Activated naive CD8-positive, alpha-beta T cell (primary cell): ENCODE measurements at regions not wholly inside any gene's neighbourhood (a gene's known extent, or its start where the extent isn't known, plus 50 kb on each side); places are given as distances from the start of the nearest gene placed in this dataset.

ENCODE experiments used
- H3K27ac Mint-ChIP-seq: one replicate; pipeline ENCODE4 v1.8.0; 2021; ENCODE audit warnings: mixed read lengths
- H3K27me3 Mint-ChIP-seq: one replicate; pipeline ENCODE4 v1.8.0; 2021; ENCODE audit warnings: mixed read lengths
- H3K36me3 Mint-ChIP-seq: one replicate; pipeline ENCODE4 v1.8.0; 2021; ENCODE audit warnings: mixed read lengths
- H3K4me1 Mint-ChIP-seq: one replicate; pipeline ENCODE4 v1.8.0; 2021; ENCODE audit warnings: low read depth, mixed read lengths
- H3K4me3 Mint-ChIP-seq: one replicate; pipeline ENCODE4 v1.8.0; 2021; ENCODE audit warnings: mild to moderate bottlenecking, mixed read lengths
- H3K9me3 Mint-ChIP-seq: one replicate; pipeline ENCODE4 v1.8.0; 2021; ENCODE audit warnings: low read depth, mixed read lengths

DNA sequence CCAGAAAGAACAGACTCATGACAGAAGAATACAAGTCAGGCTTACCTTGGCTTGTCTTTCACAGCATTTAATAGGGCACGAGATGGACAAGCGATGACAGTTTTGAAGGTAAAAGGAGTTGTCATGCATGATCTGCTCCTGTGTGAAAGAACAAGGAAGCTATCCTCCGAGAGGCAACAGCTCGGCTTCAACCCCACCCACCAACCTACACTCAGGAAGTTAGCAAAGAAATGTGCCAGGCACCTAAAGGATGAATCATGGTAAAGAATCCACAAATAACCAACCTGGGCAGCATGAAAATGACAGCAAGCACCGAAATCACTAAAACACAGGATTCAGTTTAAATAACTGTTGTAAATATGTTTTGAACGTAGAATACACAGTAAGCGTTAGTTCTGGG lies 700.2 kb downstream of the TYW1 start:
- no peak overlapping the region for H3K4me3 Mint-ChIP-seq
- H3K9me3 Mint-ChIP-seq: peaks cover 5% of the 10 kb centered on the region
- H3K36me3 Mint-ChIP-seq: no peaks in the 10 kb centered on the region
- no peaks in the 10 kb centered on the region for H3K27me3 Mint-ChIP-seq
- no peak overlapping the region for H3K27ac Mint-ChIP-seq
- H3K4me1 Mint-ChIP-seq: no peaks in the 10 kb centered on the region

DNA sequence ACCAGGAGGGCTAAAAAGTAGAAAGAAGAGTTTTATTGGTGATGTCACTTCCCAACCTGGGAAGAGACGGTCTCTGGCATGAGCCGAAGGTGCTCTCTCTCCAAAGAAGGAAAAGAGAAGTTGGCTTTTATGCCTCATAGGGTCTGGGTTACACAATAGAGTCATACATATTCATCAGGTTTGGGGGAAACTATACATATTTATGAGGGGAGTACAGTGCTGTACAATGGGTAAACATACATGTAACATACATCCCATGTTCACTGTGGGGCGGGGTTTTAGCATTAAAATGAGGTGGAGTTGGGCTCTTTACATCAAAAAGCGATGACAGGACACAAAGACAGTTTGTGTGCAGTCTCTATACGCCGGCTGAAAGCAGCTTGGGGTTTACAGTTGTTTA lies 701.7 kb downstream of the TYW1 start:
- H3K4me1 Mint-ChIP-seq: no peaks in the 10 kb centered on the region
- no peaks in the 10 kb centered on the region for H3K36me3 Mint-ChIP-seq
- H3K27me3 Mint-ChIP-seq: no peaks in the 10 kb centered on the region
- H3K4me3 Mint-ChIP-seq: no peak overlapping the region
- peaks cover 5% of the 10 kb centered on the region for H3K9me3 Mint-ChIP-seq
- H3K27ac Mint-ChIP-seq: no peak overlapping the region

DNA sequence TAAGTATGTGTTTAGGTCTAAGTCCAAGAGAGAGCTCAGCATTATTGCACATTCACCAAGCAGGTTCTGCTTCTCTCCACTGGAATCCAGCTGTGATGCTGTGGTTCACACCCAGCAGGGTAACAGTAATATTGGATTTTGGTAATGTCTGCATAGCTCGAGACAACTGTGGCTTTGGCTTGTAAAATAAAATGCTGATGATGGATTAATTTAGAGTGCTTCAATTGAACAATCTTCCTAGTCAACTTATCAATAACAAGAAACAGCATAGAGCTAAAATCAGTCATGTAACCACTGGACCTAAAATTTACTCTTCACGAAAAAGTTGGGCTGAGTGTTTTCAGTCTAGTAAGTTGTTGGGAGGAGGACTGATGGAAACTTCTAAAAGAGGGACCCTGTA lies 709.2 kb downstream of the TYW1 start:
- no peak overlapping the region for H3K27ac Mint-ChIP-seq
- H3K27me3 Mint-ChIP-seq: no peaks in the 10 kb centered on the region
- H3K36me3 Mint-ChIP-seq: no peaks in the 10 kb centered on the region
- H3K4me3 Mint-ChIP-seq: no peak overlapping the region
- no peaks in the 10 kb centered on the region for H3K4me1 Mint-ChIP-seq
- H3K9me3 Mint-ChIP-seq: peaks cover 27% of the 10 kb centered on the region

DNA sequence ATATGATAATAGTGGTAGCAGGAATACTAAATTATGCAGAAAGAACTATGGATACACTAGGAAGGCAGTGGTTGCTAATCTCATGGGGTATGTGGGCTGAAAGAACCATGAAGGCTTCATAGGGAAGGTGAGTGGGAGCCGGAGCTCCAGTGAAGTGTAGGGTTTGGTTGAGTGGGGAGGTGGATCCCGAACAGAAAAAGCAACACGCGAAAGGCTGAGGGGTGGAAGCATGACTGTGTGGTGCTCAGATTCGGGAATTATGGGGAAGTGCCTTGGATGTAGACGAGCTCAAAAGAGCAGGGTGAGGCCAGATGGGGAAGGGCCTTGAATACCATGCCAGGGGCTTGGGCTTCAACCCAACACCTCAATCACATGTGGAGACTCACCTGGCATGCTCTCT lies 715.1 kb downstream of the TYW1 start:
- Mint-ChIP-seq H3K27ac (no peak overlapping the region), H3K9me3 (peaks cover 16% of the 10 kb centered on the region), H3K36me3 (no peaks in the 10 kb centered on the region), H3K4me3 (no peak overlapping the region), H3K4me1 (no peaks in the 10 kb centered on the region), H3K27me3 (no peaks in the 10 kb centered on the region)

DNA sequence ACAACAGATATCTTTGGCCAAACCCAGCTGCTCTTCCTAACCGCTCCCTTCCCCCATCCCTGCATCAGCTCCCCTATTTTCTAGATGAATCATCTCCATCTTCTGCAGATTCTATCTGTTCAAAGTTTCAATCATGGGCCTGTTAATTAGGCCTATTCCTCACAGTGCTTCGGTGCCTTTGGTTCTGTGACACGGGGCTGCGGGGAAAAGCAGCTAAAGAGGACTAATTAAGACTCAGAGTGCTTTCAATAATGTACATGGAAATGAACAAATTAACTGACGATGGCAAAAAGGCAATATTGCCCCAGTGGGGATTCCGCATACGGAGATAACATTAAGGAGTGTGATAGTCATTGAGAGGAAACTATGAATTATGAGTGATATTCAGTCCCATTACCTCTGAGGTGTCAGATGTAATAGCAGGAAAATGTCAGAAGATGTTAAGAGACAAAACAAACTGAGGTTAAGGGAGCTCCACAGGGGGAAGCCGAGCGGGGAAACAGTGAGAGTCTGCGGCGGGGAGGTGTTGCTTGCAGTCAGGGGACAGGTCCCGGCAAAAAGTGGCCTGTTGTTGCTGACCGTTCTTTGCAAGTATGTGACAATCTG lies 716.9 kb downstream of the TYW1 start:
- Mint-ChIP-seq H3K36me3 (no peaks in the 10 kb centered on the region), H3K4me3 (no peak overlapping the region)

DNA sequence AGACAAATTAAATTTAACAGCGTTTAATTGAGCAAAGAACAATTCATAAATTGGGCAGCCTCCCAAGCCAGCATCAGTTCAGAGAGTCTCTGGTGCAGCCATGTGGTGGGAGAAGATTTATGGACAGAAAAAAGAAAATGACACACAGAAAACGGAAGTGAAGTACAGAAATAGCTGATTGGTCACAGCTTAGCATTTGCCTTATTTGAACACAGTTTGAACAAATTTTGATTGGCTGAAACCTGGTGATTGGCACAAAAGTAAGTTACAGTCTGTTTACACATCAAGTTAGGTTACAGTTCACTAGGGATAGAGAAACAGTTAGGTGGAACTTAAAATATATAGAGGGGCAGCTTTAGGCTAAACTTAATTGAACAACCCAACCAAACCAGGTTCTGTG lies 720.1 kb downstream of the TYW1 start:
- no peak overlapping the region for H3K27ac Mint-ChIP-seq
- H3K9me3 Mint-ChIP-seq: no peaks in the 10 kb centered on the region
- no peak overlapping the region for H3K4me3 Mint-ChIP-seq
- no peaks in the 10 kb centered on the region for H3K4me1 Mint-ChIP-seq
- no peaks in the 10 kb centered on the region for H3K27me3 Mint-ChIP-seq
- no peaks in the 10 kb centered on the region for H3K36me3 Mint-ChIP-seq

More for the DNA sequence above, 716.9 kb downstream of the TYW1 start:
- no peaks in the 10 kb centered on the region for H3K4me1 Mint-ChIP-seq
- H3K9me3 Mint-ChIP-seq: peaks cover 12% of the 10 kb centered on the region
- H3K27ac Mint-ChIP-seq: no peak overlapping the region
- no peaks in the 10 kb centered on the region for H3K27me3 Mint-ChIP-seq

DNA sequence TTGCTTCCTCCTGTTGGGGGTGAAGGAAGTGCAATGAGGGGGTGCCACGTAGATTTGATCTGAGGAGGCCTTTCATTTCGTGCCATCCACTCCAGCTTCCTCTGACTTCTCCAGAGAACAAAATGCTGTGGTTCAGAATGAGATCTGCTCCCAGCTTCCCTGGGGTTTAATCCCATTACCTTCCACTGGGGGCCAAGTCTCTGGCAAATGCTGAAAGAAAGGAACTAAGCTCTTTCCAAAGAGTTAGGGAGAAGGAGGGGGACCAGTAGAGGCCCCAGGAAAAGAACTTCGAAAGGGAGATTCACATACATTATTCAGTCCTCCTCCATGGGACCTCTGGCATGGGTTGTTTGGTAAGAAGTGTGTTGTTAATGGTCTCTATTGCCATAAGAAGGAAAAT lies 727.0 kb downstream of the TYW1 start:
- Mint-ChIP-seq H3K9me3 (peaks cover 5% of the 10 kb centered on the region), H3K36me3 (no peaks in the 10 kb centered on the region), H3K4me3 (no peak overlapping the region), H3K27ac (no peak overlapping the region), H3K27me3 (no peaks in the 10 kb centered on the region), H3K4me1 (no peaks in the 10 kb centered on the region)

DNA sequence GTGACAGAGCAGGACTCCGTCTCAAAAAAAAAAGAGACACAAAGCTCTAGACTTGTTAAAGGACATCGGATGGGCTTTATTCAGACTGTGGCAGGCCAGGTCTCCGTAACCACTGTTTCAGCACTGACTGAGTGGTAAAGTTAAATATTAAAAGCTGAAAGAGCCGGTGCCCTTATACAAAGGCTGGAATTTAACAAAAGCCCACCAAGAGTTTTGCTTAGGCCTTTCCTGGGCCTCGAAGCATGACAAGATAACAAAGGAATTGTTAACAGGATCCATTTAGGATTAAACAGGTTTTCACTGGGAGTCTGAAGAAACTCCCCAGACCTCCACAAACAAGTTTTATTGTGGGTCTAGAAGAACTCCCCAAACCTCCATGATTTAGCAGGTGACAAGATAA lies 727.8 kb downstream of the TYW1 start:
- Mint-ChIP-seq H3K27ac (no peak overlapping the region), H3K9me3 (peaks cover 8% of the 10 kb centered on the region), H3K4me3 (no peak overlapping the region), H3K36me3 (no peaks in the 10 kb centered on the region), H3K27me3 (no peaks in the 10 kb centered on the region), H3K4me1 (no peaks in the 10 kb centered on the region)

DNA sequence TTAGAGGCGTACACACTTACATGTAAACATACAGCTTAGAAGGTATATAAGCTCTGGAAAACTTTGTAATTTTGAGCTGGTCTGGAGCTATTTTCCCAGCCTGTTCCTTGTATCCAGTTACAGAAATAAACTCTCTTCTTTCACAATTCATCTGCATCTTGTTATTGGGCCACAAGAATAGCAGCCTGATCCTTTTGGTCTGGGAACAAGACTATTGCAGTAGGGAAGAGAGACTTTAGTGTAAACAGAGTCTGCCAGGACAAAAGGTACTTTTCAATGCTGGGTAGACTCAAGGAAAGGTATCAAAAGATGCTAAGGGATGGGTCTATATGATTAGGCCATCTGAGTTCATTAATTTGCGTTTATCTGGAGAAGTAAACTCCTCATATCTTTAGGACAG lies 728.3 kb downstream of the TYW1 start:
- H3K4me1 Mint-ChIP-seq: no peaks in the 10 kb centered on the region
- no peaks in the 10 kb centered on the region for H3K36me3 Mint-ChIP-seq
- H3K27me3 Mint-ChIP-seq: no peaks in the 10 kb centered on the region
- no peak overlapping the region for H3K4me3 Mint-ChIP-seq
- H3K9me3 Mint-ChIP-seq: peaks cover 8% of the 10 kb centered on the region
- H3K27ac Mint-ChIP-seq: no peak overlapping the region

DNA sequence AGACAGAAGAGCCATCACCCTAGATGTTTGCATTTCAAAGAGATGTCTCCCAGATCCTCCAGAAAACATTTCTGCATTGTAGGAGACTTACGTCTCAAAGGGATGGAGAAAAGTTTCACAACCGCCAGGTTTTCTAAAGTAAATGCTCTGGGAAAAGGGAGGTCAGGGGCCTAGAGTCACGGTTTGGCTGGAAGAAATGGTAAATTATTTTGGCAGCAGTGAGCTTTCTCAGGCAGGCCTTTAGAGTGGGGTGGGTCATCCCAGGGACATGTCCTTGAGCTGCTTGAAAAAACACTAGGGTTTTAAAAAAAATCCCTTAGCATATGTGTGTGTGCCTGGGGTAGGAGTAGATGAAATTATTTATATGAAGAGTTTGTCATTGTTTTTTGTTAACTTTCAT lies 728.8 kb downstream of the TYW1 start:
- no peaks in the 10 kb centered on the region for H3K27me3 Mint-ChIP-seq
- no peak overlapping the region for H3K4me3 Mint-ChIP-seq
- no peak overlapping the region for H3K27ac Mint-ChIP-seq
- no peaks in the 10 kb centered on the region for H3K36me3 Mint-ChIP-seq
- peaks cover 8% of the 10 kb centered on the region for H3K9me3 Mint-ChIP-seq
- H3K4me1 Mint-ChIP-seq: no peaks in the 10 kb centered on the region

DNA sequence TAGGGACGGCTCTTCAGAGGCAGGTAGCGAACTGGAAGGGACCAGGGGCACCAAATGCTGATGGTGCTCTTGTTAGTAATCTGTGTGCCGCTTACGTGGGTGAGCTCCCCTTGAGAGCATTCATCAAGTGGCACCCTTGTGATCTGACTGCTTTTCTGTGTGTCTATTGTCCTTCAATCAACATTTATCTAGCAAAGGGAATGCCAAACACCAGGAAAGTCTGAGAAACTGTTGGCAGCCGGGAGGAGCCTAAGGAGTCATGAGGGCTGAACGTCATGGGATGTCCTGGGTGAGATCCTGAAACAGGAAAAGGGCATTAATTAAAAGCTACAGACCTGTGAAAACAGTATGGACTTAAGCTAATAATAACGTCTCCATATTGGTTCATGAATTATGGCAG lies 733.1 kb downstream of the TYW1 start:
- H3K9me3 Mint-ChIP-seq: peaks cover 25% of the 10 kb centered on the region

DNA sequence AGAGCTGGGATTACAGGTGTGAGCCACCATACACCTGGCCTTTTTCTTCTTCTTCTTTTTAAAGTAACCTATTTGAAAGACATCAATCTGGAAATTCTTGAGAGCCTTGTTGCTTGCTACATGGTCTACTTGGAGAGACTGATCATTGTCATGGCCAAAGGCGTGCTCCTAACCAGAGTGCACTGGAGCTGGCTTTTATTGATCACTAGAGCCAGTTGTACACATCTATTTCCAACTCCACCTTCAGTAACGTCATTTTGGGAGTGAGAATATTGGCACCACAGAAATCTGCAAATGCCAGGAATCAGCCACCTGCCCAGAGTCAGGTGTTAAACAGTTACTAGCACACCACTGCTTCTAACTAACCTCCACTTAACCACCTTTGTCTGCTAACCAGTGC lies 735.1 kb downstream of the TYW1 start:
- Mint-ChIP-seq H3K9me3 (peaks cover 25% of the 10 kb centered on the region), H3K27me3 (no peaks in the 10 kb centered on the region), H3K27ac (no peak overlapping the region), H3K4me3 (no peak overlapping the region), H3K4me1 (no peaks in the 10 kb centered on the region), H3K36me3 (no peaks in the 10 kb centered on the region)

More for the DNA sequence above, 733.1 kb downstream of the TYW1 start:
- no peaks in the 10 kb centered on the region for H3K36me3 Mint-ChIP-seq
- H3K27me3 Mint-ChIP-seq: no peaks in the 10 kb centered on the region
- no peaks in the 10 kb centered on the region for H3K4me1 Mint-ChIP-seq
- no peak overlapping the region for H3K27ac Mint-ChIP-seq
- H3K4me3 Mint-ChIP-seq: no peak overlapping the region

DNA sequence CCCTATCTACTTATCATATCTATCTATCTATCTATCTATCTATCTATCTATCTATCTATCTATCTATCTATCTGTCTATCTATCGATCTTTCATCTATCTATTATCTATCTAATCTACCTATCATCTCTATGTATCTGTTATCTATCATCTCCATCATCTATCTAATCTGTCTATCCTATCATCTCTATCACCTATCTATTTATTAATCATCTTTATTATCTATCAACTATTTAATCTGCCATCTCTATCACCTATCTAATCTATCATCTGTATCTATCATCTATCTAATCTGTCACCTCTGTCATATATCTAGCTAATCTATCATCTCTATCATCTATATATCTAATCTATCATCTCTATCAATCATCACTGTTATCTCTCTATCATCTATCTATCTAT lies 736.3 kb downstream of the TYW1 start:
- no peaks in the 10 kb centered on the region for H3K27me3 Mint-ChIP-seq
- H3K36me3 Mint-ChIP-seq: no peaks in the 10 kb centered on the region
- H3K27ac Mint-ChIP-seq: no peak overlapping the region
- peaks cover 20% of the 10 kb centered on the region for H3K9me3 Mint-ChIP-seq
- H3K4me3 Mint-ChIP-seq: no peak overlapping the region
- no peaks in the 10 kb centered on the region for H3K4me1 Mint-ChIP-seq

DNA sequence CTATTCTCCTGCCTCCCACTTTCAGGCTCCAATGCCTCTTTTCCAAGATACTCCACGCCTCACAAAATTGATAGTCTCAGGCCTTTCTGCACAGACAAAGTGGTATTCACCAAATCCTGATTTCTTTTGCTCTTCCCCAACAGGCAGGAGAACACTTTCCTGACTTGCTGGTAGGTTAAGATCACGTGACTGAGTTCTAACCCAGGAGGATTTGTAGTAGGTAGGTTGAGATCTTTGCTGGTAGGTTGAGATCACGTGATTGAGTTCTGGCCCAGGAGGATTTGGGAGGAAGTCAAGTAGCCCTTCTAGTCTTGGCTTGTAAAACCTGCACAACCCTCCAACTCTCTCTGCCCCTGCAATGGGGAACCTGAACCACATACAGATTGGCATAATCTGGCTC lies 741.5 kb downstream of the TYW1 start:
- Mint-ChIP-seq H3K27me3 (no peaks in the 10 kb centered on the region), H3K9me3 (peaks cover 14% of the 10 kb centered on the region), H3K27ac (no peak overlapping the region), H3K4me1 (no peaks in the 10 kb centered on the region), H3K36me3 (no peaks in the 10 kb centered on the region), H3K4me3 (no peak overlapping the region)

DNA sequence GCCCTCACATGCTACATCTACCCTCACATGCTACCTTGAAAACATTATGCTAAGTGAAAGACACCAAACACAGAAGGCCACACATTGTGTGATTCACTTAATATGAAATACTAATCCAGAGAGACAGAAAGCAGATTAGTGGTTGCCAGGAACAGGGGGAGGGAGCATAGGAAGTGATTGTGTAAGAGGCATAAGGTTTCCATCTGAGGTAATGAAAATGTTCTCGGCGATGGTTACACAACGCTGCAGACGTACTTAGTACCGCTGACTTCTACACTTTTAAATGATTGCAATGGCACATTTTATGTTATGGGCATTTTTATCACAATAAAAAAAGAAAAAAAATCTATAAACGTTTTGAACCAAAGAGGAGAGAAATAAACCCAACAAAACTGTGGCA lies 742.3 kb downstream of the TYW1 start:
- Mint-ChIP-seq H3K27me3 (no peaks in the 10 kb centered on the region), H3K4me1 (no peaks in the 10 kb centered on the region), H3K4me3 (no peak overlapping the region), H3K27ac (no peak overlapping the region), H3K36me3 (no peaks in the 10 kb centered on the region), H3K9me3 (peaks cover 6% of the 10 kb centered on the region)

DNA sequence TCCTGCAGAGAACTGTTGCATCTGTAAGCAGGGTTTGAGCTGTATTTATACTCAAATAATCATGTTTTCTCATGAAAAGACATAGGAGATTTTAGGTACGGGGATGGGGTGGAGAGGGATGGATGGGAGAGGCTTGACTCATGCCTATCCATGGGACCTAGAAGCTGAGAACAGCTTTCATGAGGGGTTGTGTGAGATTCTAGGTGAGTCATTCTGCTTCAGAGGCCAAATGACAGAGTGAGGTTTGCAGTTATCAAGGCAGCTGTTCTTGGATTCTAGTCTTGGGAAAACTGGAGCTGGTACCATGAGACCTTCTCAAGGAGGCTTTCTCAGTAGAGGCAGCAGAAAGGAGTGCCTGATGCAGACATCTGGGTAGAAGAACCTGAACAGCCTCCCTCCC lies 746.9 kb downstream of the TYW1 start:
- no peaks in the 10 kb centered on the region for H3K4me1 Mint-ChIP-seq
- H3K27ac Mint-ChIP-seq: no peak overlapping the region
- peaks cover 10% of the 10 kb centered on the region for H3K9me3 Mint-ChIP-seq
- no peak overlapping the region for H3K4me3 Mint-ChIP-seq
- H3K27me3 Mint-ChIP-seq: no peaks in the 10 kb centered on the region
- H3K36me3 Mint-ChIP-seq: no peaks in the 10 kb centered on the region
